ENCODE measurements at regions not wholly inside any gene's neighbourhood (a gene's known extent, or its start where the extent isn't known, plus 50 kb on each side); places are given as distances from the start of the nearest gene placed in this dataset.

- DNase-seq (ENCODE audit: low read depth), result no peak
Measured at GRCh38 chr19:28290963-28291657, 921.8 kb downstream of the UQCRFS1 start.

- no peak for DNase-seq (ENCODE audit: low read depth)
Measured at GRCh38 chr19:28289295-28290063, 923.5 kb downstream of the UQCRFS1 start.

- DNase-seq (ENCODE audit: low read depth), result no peak
Measured at GRCh38 chr19:28288572-28289264, 924.2 kb downstream of the UQCRFS1 start.

- DNase-seq (ENCODE audit: low read depth), result no peak
Measured at GRCh38 chr19:28285917-28286316, 927.0 kb downstream of the UQCRFS1 start.

- DNase-seq (ENCODE audit: low read depth), result no peak
Measured at GRCh38 chr19:28285078-28285477, 927.9 kb downstream of the UQCRFS1 start.

GRCh38 chr19:28284389-28284788 is 928.6 kb downstream of the UQCRFS1 start:
- no peak for DNase-seq (ENCODE audit: low read depth)

- no peak for DNase-seq (ENCODE audit: low read depth)
Measured at GRCh38 chr19:28283592-28283991, 929.4 kb downstream of the UQCRFS1 start.

GRCh38 chr19:28281676-28282075 is 931.3 kb downstream of the UQCRFS1 start:
- DNase-seq (ENCODE audit: low read depth), result no peak

GRCh38 chr19:28264556-28264955 is 948.4 kb downstream of the UQCRFS1 start:
- no peak for DNase-seq (ENCODE audit: low read depth)

GRCh38 chr19:28258829-28259228 is 954.1 kb downstream of the UQCRFS1 start:
- DNase-seq (ENCODE audit: low read depth), result no peak

- DNase-seq (ENCODE audit: low read depth), result no peak
Measured at GRCh38 chr19:28257396-28257795, 955.6 kb downstream of the UQCRFS1 start.

GRCh38 chr19:28247243-28247642 is 965.7 kb downstream of the UQCRFS1 start:
- DNase-seq (ENCODE audit: low read depth), result no peak

- DNase-seq (ENCODE audit: low read depth), result no peak
Measured at GRCh38 chr19:28245937-28246336, 967.0 kb downstream of the UQCRFS1 start.

GRCh38 chr19:28244966-28245365 is 968.0 kb downstream of the UQCRFS1 start:
- no peak for DNase-seq (ENCODE audit: low read depth)

GRCh38 chr19:28242317-28242927 is 970.5 kb downstream of the UQCRFS1 start:
- peak; percentile 9 for DNase-seq (ENCODE audit: low read depth)

- DNase-seq (ENCODE audit: low read depth), result no peak
Measured at GRCh38 chr19:28239270-28239669, 973.7 kb downstream of the UQCRFS1 start.

GRCh38 chr19:28238270-28238820 is 974.6 kb downstream of the UQCRFS1 start:
- no peak for DNase-seq (ENCODE audit: low read depth)

- no peak for DNase-seq (ENCODE audit: low read depth)
Measured at GRCh38 chr19:28235606-28236125, 977.3 kb downstream of the UQCRFS1 start.

- DNase-seq (ENCODE audit: low read depth), result no peak
Measured at GRCh38 chr19:28234637-28235036, 978.3 kb downstream of the UQCRFS1 start.

- no peak for DNase-seq (ENCODE audit: low read depth)
Measured at GRCh38 chr19:28228854-28229253, 984.1 kb downstream of the UQCRFS1 start.

- DNase-seq (ENCODE audit: low read depth), result no peak
Measured at GRCh38 chr19:28224441-28224840, 988.5 kb downstream of the UQCRFS1 start.

GRCh38 chr19:28221736-28222135 is 991.2 kb downstream of the UQCRFS1 start:
- no peak for DNase-seq (ENCODE audit: low read depth)

All from CMK (cell line).